ENCODE measurements at regions not wholly inside any gene's neighbourhood (a gene's known extent, or its start where the extent isn't known, plus 50 kb on each side); places are given as distances from the start of the nearest gene placed in this dataset.

- TF ChIP-seq CTCF (IDR thresholded peaks at IDR 0.05; ENCODE audit: insufficient read depth, low read depth, low read length) = no peak
- TF ChIP-seq EZH2 (IDR thresholded peaks at IDR 0.05; ENCODE audit: insufficient read depth, low read length) = no peak
Observed at GRCh38 chr15:93603550-93603949, 514.5 kb upstream of the RGMA start.
